ENCODE measurements at regions not wholly inside any gene's neighbourhood (a gene's known extent, or its start where the extent isn't known, plus 50 kb on each side); places are given as distances from the start of the nearest gene placed in this dataset.

- no peak for TF ChIP-seq EZH2phosphoT487 (IDR thresholded peaks at IDR 0.05; ENCODE audit: low read depth)
- no peak for TF ChIP-seq CTCF (IDR thresholded peaks at IDR 0.05; ENCODE audit: low read depth, low read length)
- Histone ChIP-seq H3K27me3 (ENCODE audit: low read depth, low read length) (peaks cover 38% of the 10 kb centered on the region), H3K4me1 (ENCODE audit: low read length) (no peaks in the 10 kb centered on the region), H3K36me3 (replicated peaks; ENCODE audit: low read depth, low read length) (no peaks in the 10 kb centered on the region), H4K20me1 (ENCODE audit: insufficient read depth, low read length) (no peaks in the 10 kb centered on the region), H3K79me2 (ENCODE audit: low read length) (no peaks in the 10 kb centered on the region), H3K27ac (ENCODE audit: low read length) (no peak overlapping the region), H3K4me2 (ENCODE audit: low read length) (no peak overlapping the region), H2AFZ (ENCODE audit: low read depth, low read length) (no peak overlapping the region), H3K4me3 (ENCODE audit: low read length) (no peak overlapping the region), H3K9me3 (ENCODE audit: insufficient read depth, low read length) (no peaks in the 10 kb centered on the region), H3K9ac (ENCODE audit: low read length) (no peak overlapping the region)
These were observed 371.8 kb upstream of the JAG1 start for GRCh38 chr20:11045412-11046175.

GRCh38 chr20:11047559-11047958 lies 373.8 kb upstream of the JAG1 start:
- no peak for TF ChIP-seq EZH2phosphoT487 (IDR thresholded peaks at IDR 0.05; ENCODE audit: low read depth)
- no peak for TF ChIP-seq CTCF (IDR thresholded peaks at IDR 0.05; ENCODE audit: low read depth, low read length)
- H3K4me2 ChIP-seq (ENCODE audit: low read length): no peak overlapping the region
- no peaks in the 10 kb centered on the region for H3K4me1 ChIP-seq (ENCODE audit: low read length)
- H4K20me1 ChIP-seq (ENCODE audit: insufficient read depth, low read length): no peaks in the 10 kb centered on the region
- H3K79me2 ChIP-seq (ENCODE audit: low read length): no peaks in the 10 kb centered on the region
- no peak overlapping the region for H3K9ac ChIP-seq (ENCODE audit: low read length)
- H3K27me3 ChIP-seq (ENCODE audit: low read depth, low read length): peaks cover 33% of the 10 kb centered on the region
- no peaks in the 10 kb centered on the region for H3K36me3 ChIP-seq (replicated peaks; ENCODE audit: low read depth, low read length)
- H3K9me3 ChIP-seq (ENCODE audit: insufficient read depth, low read length): no peaks in the 10 kb centered on the region
- no peak overlapping the region for H2AFZ ChIP-seq (ENCODE audit: low read depth, low read length)
- H3K27ac ChIP-seq (ENCODE audit: low read length): no peak overlapping the region
- no peak overlapping the region for H3K4me3 ChIP-seq (ENCODE audit: low read length)

- Histone ChIP-seq H3K79me2 (ENCODE audit: low read length) (no peaks in the 10 kb centered on the region), H3K4me2 (ENCODE audit: low read length) (no peak overlapping the region), H3K4me1 (ENCODE audit: low read length) (no peaks in the 10 kb centered on the region), H4K20me1 (ENCODE audit: insufficient read depth, low read length) (no peaks in the 10 kb centered on the region), H3K27ac (ENCODE audit: low read length) (no peak overlapping the region), H3K9ac (ENCODE audit: low read length) (no peak overlapping the region), H2AFZ (ENCODE audit: low read depth, low read length) (no peak overlapping the region), H3K4me3 (ENCODE audit: low read length) (no peak overlapping the region), H3K9me3 (ENCODE audit: insufficient read depth, low read length) (no peaks in the 10 kb centered on the region), H3K36me3 (replicated peaks; ENCODE audit: low read depth, low read length) (no peaks in the 10 kb centered on the region), H3K27me3 (ENCODE audit: low read depth, low read length) (peaks cover 35% of the 10 kb centered on the region)
- TF ChIP-seq CTCF (IDR thresholded peaks at IDR 0.05; ENCODE audit: low read depth, low read length) (no peak), EZH2phosphoT487 (IDR thresholded peaks at IDR 0.05; ENCODE audit: low read depth) (no peak)
These were observed 374.9 kb upstream of the JAG1 start for GRCh38 chr20:11048739-11049138.

GRCh38 chr20:11050350-11050749 lies 376.6 kb upstream of the JAG1 start:
- Histone ChIP-seq H3K27ac (ENCODE audit: low read length) (no peak overlapping the region), H3K9me3 (ENCODE audit: insufficient read depth, low read length) (no peaks in the 10 kb centered on the region), H3K4me2 (ENCODE audit: low read length) (no peak overlapping the region), H3K4me1 (ENCODE audit: low read length) (no peaks in the 10 kb centered on the region), H3K4me3 (ENCODE audit: low read length) (no peak overlapping the region), H3K36me3 (replicated peaks; ENCODE audit: low read depth, low read length) (no peaks in the 10 kb centered on the region), H3K79me2 (ENCODE audit: low read length) (no peaks in the 10 kb centered on the region), H3K27me3 (ENCODE audit: low read depth, low read length) (peaks cover 42% of the 10 kb centered on the region), H4K20me1 (ENCODE audit: insufficient read depth, low read length) (no peaks in the 10 kb centered on the region), H3K9ac (ENCODE audit: low read length) (no peak overlapping the region), H2AFZ (ENCODE audit: low read depth, low read length) (no peak overlapping the region)
- TF ChIP-seq EZH2phosphoT487 (IDR thresholded peaks at IDR 0.05; ENCODE audit: low read depth) (no peak), CTCF (IDR thresholded peaks at IDR 0.05; ENCODE audit: low read depth, low read length) (no peak)

Data from OCI-LY3 (cell line).